HL-60 (cell line): ENCODE measurements at regions not wholly inside any gene's neighbourhood (a gene's known extent, or its start where the extent isn't known, plus 50 kb on each side); places are given as distances from the start of the nearest gene placed in this dataset.

Experiments
- DNase-seq, 2 experiments: peaks; one replicate each; pipeline ENCODE4 v3.0.0-alpha.2; 2010 to 2020; ENCODE audit warnings: low read depth in 1 of 2, low spot score in 1 of 2
- H3K27ac ChIP-seq: fragments of 250-450 bp; sonication (Bioruptor Pico); replicated peaks from 2 replicates; pipeline ENCODE4 v1.5.1; 2020; ENCODE audit warnings: mild to moderate bottlenecking, moderate library complexity
- H3K27me3 ChIP-seq: fragments of 250-450 bp; sonication (Bioruptor Pico); 2 replicates; pipeline ENCODE4 v1.5.1; 2021; ENCODE audit warnings: mild to moderate bottlenecking, moderate library complexity; ENCODE audit not compliant: insufficient read depth, poor library complexity, severe bottlenecking
- H3K4me3 ChIP-seq: replicated peaks from 2 replicates; pipeline ENCODE4 v1.5.1; 2011; ENCODE audit warnings: mild to moderate bottlenecking, control low read depth, low read length; ENCODE audit not compliant: insufficient read depth
- CTCF ChIP-seq: IDR thresholded peaks from one replicate; pipeline ENCODE4 v1.5.1; 2011; ENCODE audit warnings: low read length, control low read depth, inconsistent platforms; ENCODE audit not compliant: insufficient read depth
- GABPA ChIP-seq: IDR thresholded peaks from 2 replicates; pipeline ENCODE4 v1.6.1; 2012; ENCODE audit warnings: low read depth
- POLR2AphosphoS5 ChIP-seq: IDR thresholded peaks from 2 replicates; pipeline ENCODE4 v1.6.1; 2012; ENCODE audit warnings: low read depth
- REST ChIP-seq: IDR thresholded peaks from 2 replicates; pipeline ENCODE4 v1.6.1; 2012; ENCODE audit warnings: low read depth; ENCODE audit not compliant: insufficient replicate concordance
- SPI1 ChIP-seq: IDR thresholded peaks from 2 replicates; pipeline ENCODE4 v1.6.1; 2012; ENCODE audit warnings: low read depth, mild to moderate bottlenecking, borderline replicate concordance

DNA sequence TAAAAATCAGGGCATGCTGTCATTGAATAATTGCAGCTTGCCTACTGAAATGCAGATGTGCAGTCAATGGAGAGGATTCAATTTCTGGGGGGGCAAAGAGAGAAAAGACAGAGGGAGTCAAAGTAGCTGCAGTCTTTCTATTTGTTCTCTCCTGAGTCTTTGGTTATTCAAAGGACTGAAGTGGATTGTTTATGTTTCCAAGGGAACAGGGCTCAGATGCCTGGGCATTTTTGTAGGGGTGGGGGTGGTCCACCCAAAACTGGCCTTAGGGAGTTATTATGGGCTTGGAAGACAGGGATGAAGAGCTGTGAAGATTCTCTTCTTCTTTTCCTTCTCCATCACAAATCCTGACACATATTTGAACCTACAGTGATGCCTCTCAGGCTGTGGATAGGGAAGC is 408.8 kb upstream of the DAB1 start:
- no peak for TF ChIP-seq POLR2AphosphoS5
- TF ChIP-seq CTCF, result no peak
- TF ChIP-seq SPI1, result no peak
- no peak for TF ChIP-seq GABPA
- TF ChIP-seq REST, result no peak
- DNase-seq, result no peak
- Histone ChIP-seq H3K27me3 (no peaks in the 10 kb centered on the region), H3K4me3 (no peak overlapping the region), H3K27ac (no peak overlapping the region)

GRCh38 chr1:57831624-57832023 is 407.8 kb upstream of the DAB1 start:
- TF ChIP-seq POLR2AphosphoS5, result no peak
- TF ChIP-seq CTCF, result no peak
- no peak for TF ChIP-seq GABPA
- no peak for TF ChIP-seq SPI1
- TF ChIP-seq REST, result no peak
- no peak overlapping the region for H3K27ac ChIP-seq
- no peak overlapping the region for H3K4me3 ChIP-seq
- DNase-seq, result no peak
- no peaks in the 10 kb centered on the region for H3K27me3 ChIP-seq

GRCh38 chr1:57826535-57826934 is 402.7 kb upstream of the DAB1 start:
- TF ChIP-seq REST (no peak), GABPA (no peak), CTCF (no peak), SPI1 (no peak), POLR2AphosphoS5 (no peak)
- no peaks in the 10 kb centered on the region for H3K27me3 ChIP-seq
- no peak for DNase-seq

More at GRCh38 chr1:57826535-57826934, 402.7 kb upstream of the DAB1 start:
- Histone ChIP-seq H3K27ac (no peak overlapping the region), H3K4me3 (no peak overlapping the region)
